Activated CD4-positive, alpha-beta T cell treated with anti-CD3 and anti-CD28 coated beads for 24 hours (primary cell): ENCODE measurements at regions not wholly inside any gene's neighbourhood (a gene's known extent, or its start where the extent isn't known, plus 50 kb on each side); places are given as distances from the start of the nearest gene placed in this dataset.
"Not testable (repeated sequence)": the region's sequence is repeated elsewhere in the genome, so short reads cannot be mapped to it uniquely, and the experiment has no call there.

Experiments used
- DNase-seq, 2 donors: peaks; one replicate each; pipeline ENCODE4 v3.0.0-alpha.2; 2020; ENCODE audit warnings: low read depth in 2 of 2

- no peak for DNase-seq
These were observed 433.9 kb upstream of the SLC30A5 start for GRCh38 chr5:68659881-68660280.

DNA sequence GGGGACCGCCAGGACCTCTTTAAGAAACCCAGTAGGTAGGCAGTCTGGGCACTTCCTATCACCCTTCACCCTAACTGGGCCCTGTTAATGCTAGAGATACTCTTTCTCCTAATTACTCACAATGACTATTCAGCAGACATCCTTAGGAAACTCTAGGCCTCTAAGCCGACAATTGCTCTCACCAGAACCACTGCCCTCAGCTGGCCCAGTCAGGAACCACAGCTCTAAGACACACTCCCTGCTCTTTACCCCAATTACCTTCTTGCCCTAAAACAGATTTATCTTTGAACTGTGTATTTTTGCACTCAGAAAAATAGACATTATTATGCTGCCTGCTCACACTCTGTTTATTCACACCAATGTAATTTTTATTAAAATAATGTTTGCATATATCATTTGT, 432.6 kb upstream of the SLC30A5 start:
- peak in 1 of 2 donors; percentile 4 for DNase-seq

- DNase-seq = no peak
These were observed 431.0 kb upstream of the SLC30A5 start for GRCh38 chr5:68662804-68663307.

DNA sequence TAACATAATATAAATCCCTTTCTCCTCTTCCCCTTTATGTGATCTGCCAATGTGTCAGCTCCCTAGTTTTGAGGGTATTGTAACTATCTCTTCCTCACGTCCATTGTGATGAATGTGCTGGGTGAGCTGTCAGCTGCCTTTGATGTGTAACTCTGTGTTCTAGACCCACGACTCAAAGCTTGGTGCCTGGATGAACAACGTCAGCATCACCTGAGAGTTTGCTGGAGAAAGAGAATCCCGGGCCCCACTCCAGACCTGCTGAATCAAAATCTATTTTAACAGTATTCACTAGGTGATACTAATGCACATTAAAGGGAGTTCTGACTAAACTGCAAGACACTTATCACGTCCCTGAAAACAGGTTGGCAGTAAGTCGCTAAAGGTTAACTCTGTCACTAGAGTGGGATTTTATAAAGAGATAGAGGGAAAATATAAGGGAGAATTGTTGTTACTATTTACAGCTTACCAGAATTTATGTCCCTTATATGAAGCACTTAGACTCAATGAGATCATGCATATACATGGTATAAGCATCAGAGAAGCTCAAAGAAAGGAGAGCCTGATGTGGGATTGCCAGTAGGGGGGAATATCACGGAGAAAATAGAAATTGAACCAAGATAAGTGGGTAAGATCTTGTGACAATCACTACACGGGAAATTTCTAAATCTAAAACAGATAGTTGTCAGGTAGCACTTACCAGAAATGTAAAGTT, 423.8 kb upstream of the SLC30A5 start:
- DNase-seq = no peak

DNA sequence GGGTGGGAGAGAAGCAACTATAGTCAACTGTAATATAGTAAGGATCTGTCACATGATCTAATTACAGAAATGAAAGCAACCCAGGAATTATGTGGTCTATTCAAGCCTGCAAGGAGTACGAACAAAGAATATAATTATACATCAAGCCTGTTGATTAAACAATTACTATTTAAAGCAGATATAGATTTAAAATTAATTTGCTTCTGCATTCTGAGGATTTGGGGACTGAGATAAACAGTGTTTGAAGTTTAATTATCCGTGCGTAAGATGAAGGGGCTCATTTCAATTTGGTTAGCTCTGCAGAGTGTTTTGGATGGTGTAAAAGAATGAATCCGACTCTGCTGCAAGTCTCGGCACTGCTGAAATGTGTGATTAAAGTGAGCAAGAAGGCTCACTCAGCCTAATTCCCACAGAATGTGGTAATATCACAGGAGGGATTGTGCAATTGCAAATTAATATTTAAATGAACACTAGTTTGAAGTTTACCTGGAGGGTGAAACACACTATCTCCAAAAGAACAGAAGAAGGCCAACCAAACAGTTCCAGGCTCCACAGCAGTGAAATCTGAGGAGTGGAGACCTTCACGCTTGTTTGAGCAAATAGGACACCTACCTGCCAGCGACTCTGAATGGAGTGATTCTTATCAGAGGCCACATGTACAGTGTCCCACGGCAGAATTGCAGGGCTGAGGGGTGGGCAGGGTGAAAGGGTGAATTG, 420.6 kb upstream of the SLC30A5 start:
- DNase-seq = no peak

DNA sequence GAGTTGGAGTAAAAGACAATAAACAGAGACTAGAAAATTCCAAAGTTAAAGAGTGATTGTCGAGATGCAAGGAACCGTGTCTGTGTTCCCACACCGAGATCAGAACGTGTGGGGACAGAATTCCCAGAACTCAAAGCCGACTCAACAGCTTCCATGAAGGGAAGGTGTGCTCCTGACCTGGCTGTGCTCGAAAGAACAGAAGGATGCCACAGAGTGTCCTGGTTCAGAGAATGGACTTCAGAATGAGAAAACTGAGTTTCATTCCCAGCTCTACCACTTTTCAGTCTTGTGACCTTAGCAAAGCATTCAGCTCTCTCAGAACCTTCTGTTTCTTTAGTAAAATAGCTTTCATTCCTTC, 420.0 kb upstream of the SLC30A5 start:
- no peak for DNase-seq

DNA sequence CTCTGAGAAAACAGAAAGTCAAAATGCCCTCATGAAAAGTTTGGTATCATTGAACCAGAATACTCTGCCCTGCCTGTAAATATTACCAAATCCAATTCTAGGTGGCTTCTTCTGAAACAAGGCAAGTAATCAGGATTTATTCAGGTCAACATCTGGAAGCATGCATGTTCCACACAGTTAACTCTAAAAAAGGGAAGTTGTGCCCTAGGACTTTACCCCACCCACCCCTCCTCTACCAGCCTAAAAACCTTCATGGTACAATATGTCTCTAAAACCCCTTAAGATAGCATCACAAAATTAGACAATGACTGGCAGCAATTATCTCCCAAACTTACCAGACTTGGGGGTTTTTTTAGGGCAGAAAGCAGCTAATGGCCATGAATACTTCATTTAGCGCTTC, 414.8 kb upstream of the SLC30A5 start:
- DNase-seq = no peak

- no peak for DNase-seq
These were observed 413.4 kb upstream of the SLC30A5 start for GRCh38 chr5:68680366-68680765.

DNA sequence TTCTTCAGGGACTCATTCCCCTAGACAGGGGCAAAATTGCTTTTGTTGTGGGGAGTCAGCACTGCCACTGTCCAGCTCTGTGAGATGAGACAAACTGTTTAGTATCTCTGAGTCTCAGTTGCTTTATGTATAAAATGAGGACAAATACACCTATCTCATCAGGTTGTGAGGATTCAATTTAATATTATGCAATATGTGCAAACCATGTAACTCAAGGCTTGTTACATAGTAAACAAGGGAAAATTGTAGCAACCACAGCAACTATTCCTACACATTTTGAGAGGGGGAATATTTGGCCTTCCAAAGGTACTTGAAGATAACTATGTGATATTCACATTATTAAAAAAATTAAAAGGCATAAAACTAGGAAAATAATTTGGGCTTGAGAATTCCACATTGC, 411.9 kb upstream of the SLC30A5 start:
- DNase-seq = no peak

- no peak for DNase-seq
These were observed 411.2 kb upstream of the SLC30A5 start for GRCh38 chr5:68682400-68683160.

DNA sequence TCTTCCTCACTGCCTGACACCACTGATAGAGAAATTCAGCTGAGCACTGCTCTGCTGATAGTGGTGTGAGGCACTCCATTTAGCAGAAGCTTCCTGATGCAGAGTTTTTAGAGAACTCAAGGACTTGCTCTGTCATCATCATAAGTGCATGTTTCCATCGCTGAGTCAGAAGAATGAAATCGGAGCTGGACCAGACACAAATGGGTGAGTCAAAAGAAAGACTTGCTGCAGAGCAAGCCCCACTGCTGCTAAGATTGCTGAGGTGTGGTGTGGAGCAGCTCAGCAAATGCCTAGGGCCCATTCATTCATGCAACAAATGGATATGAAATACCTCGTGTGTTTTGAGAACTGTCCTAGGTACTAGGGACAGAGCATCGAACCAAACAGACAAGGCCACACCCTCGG, 410.2 kb upstream of the SLC30A5 start:
- DNase-seq = no peak

GRCh38 chr5:68685863-68686262, 408.0 kb upstream of the SLC30A5 start:
- no peak for DNase-seq

- DNase-seq = no peak
These were observed 405.3 kb upstream of the SLC30A5 start for GRCh38 chr5:68688547-68688946.

DNA sequence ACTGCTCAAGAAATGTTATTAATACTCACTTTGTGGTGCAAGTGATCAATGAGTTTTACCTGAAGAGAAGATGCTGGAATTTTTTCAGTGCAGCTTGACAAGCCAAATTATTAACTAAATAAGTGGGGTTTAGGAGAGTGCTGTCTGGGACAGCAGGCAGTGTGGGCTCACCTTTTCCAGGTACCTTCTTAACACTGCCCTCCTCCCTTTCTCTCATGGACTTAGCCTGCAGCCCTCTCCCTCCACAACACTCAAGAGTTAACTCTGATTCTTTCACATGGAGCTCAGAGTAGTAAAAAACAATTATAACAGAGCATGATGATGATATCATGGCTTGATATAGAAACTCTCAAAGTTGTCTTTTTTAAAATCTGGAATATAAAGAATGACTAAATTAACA, 404.8 kb upstream of the SLC30A5 start:
- DNase-seq = no peak

DNA sequence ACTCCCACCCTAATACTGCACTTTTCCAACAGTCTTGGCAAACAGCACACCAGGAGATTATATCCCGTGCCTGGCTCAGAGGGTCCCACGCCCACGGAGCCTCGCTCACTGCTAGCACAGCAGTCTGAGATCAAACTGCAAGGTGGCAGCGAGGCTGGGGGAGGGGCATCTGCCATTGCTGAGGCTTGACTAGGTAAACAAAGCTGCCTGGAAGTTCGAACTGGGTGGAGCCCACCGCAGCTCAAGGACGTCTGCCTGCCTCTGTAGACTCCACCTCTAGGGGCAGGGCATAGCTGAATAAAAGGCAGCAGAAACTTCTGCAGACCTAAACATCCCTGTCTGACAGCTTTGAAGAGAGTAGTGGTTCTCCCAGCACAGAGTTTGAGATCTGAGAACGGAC, 401.9 kb upstream of the SLC30A5 start:
- DNase-seq = not testable (repeated sequence)

DNA sequence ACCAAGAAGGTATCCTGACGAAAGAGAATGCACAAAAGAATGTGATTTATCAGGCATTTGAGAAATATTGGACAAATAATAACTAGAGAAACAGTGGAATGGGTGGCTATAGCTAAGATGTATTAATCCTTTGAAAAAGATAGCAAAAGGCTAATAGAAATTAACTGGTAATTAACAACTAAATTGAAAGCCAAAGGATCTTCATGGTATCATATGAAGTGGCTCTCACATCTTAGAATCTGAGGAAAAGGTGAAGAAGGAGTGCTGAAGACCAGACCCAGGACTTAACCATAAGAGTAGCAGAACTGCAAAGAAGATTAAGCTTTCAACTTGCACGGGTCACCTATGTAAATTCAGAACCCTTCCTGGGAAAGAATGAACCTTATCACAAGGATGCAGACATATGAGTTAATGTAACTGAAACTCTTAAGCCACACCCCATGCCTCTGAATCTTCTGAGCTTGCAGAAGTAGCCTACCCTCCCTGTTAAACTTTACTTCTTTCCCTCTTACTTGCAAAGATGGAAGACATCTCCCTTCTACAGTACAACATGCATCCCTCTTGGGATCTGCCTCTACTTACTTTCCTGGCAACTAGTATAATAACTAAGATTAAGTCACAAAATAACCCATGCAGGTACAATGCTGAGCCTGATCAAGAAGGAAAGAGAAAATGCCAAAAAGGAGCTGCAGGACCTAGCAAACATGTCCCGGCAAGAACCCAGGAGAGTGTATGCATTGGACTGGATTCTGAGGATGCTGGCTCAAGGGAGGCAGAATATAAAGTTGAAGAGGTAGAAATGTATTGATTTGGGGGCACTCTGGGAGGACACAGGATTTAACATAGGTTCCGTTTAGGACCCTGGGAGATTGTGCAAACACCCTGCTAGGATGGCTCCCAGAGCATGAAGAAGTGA, 395.5 kb upstream of the SLC30A5 start:
- DNase-seq = no peak

DNA sequence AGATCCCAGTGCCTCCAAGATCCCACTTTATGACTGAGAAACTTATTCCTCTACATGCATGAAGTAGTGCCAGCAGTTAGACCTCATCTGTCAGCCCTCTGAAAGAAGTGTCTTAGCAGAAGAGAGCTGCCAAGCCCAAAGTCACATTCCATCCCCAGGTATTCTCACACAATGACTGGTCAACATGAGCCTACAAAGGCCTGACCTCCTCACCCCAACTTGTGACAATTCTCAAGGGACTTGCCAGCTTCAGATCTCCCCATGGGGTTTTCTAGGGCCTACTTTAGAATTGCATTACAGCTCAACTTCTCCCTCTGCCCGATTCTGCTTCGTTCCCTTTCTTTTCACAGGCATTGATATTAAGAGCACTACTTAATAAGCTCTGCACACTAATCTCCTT, 393.8 kb upstream of the SLC30A5 start:
- DNase-seq = no peak

DNA sequence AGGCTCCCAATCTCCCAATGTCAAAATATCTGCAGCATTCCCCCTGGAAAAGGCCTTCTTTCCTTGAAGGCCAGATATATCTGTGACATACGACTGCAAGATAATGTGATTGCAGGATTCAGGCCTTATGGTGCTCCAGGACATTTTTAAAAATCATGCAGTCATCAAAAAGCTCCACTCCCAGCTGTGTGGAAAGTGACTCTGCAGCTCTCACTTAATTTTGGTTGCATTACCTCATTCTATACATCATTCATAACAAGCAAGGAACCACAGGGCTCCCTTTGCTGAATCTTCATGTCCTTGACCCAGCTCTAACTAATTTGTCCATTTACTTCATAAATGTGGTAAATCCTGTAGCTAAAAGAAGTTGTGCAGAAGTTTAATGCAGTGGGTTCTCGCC, 386.2 kb upstream of the SLC30A5 start:
- DNase-seq = no peak

DNA sequence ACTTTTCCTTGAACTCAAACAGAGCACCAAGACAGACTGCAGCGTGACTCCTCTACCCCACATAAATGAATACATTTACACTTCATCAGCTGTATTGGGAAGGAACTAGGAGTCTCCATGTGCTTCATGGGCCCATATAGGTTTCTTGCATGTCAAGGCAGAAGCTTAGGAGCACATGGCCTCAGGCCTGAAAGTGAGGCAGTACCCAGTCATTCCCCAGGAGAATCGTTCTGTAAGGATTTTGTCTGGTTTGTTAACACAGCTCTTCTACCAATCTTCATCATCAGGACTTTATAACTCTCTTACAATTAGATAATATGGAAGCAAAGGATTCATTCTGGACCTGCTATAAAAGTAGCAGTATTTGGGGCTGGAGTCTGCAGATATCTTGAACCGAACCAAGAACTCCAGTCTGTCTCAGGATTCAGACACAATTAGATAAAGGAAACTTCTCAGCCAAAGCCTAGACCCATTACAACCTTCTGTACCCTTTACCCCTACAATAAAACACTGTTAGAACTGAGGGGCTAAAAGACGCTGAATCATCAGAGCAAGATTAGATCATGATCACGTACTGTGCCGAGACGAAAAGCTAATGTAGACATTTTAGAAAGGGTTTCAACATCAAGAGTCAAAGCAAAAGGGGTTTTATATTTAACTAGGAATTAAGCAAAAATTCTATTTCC, 385.5 kb upstream of the SLC30A5 start:
- no peak for DNase-seq

DNA sequence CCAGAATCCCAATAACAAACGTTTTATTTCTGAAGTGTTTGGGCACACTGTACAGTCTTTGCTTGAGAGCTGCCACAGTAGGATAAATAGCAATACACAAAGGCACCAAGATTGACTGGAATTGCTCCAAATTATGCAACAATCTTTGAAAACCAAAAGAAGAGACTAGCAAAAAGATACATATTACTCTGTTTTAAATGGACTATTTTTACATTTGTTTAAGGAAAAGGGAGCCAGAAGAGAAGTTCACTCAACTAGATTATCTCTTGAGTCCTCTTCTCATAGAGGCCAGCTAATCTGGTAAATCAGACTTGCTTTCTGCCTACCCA, 385.0 kb upstream of the SLC30A5 start:
- no peak for DNase-seq

DNA sequence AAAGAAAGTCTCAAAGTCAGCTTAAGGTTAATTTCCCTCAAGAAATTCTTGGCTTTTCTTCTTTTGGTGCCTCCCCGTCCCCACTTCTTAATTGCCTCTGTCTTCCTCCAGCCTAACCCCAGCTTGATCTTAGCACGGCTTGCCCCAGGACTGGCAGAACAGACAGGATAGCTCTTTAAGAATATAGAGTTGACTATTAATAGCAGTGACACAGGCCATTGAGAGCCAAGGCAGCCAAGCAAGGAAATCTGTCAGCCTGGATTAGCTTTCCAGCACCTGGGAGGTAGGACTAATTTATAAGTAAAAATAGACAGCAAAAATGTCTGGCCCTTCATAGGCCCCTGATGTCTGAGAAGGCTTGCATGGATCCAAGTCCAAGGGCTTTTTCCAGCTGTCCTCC, 384.6 kb upstream of the SLC30A5 start:
- no peak for DNase-seq
